ENCODE measurements at regions not wholly inside any gene's neighbourhood (a gene's known extent, or its start where the extent isn't known, plus 50 kb on each side); places are given as distances from the start of the nearest gene placed in this dataset.

DNA sequence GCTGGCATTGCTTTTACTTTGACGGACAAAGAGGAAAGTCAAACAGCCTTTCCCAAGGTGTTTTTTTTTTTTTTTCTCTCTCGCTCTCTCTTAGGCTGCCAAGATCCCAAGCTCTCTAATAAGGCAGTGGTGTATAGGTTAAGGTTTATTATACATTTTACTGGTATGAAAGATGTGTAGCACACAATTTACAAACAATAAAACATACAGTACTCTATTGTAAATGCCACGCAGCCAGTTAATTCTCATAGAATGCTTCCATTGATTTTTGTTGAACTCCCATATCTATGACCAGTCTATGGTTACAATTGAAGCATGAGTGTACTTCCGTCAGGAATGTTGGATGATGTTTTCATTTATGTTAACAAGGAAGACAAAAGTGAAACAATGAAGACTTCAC is 106.4 kb upstream of the GSC start:
- ATAC-seq (ENCODE audit: low FRiP score) (no peak), DNase-seq (ENCODE audit: low spot score) (no peak)
- TF ChIP-seq, protein P1, sequence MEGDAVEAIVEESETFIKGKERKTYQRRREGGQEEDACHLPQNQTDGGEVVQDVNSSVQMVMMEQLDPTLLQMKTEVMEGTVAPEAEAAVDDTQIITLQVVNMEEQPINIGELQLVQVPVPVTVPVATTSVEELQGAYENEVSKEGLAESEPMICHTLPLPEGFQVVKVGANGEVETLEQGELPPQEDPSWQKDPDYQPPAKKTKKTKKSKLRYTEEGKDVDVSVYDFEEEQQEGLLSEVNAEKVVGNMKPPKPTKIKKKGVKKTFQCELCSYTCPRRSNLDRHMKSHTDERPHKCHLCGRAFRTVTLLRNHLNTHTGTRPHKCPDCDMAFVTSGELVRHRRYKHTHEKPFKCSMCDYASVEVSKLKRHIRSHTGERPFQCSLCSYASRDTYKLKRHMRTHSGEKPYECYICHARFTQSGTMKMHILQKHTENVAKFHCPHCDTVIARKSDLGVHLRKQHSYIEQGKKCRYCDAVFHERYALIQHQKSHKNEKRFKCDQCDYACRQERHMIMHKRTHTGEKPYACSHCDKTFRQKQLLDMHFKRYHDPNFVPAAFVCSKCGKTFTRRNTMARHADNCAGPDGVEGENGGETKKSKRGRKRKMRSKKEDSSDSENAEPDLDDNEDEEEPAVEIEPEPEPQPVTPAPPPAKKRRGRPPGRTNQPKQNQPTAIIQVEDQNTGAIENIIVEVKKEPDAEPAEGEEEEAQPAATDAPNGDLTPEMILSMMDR (IDR thresholded peaks at IDR 0.05): no peak

DNA sequence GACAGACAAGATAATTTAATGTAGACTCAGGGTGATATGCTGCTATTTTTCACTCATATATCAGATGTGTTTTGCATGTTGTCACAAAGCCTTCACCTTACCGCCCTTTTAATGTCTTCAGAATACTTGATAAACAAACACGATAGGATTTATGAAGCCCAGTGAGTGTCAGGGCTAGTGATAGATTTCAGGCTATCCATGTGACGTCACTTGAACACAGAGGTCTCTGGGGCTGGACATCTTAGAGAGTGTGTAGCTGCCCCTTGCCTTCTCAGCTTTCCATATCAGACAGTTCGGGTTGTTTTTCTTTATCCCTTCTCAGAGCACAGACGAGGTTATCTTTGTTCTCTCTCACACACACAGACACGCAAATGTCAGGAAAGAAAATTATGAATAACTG is 105.3 kb upstream of the GSC start:
- TF ChIP-seq, protein P1 (IDR thresholded peaks at IDR 0.05): no peak
- DNase-seq (ENCODE audit: low spot score) (no peak), ATAC-seq (ENCODE audit: low FRiP score) (no peak)

DNA sequence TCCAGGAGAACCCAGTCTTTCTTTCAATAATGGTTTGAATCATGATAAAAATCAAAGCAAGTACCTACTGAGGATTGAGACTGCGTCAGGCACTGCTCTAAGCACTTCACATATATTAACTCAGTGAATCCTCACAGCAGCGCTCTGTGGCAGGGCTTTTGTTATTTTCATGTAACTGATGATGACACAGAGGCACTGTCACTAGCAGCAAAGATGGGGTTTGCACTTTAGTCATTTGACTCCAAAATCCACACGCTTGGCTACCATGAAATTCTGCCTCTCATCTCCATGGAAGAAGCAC is 98.8 kb upstream of the GSC start:
- TF ChIP-seq, protein P1 (IDR thresholded peaks at IDR 0.05): no peak
- ATAC-seq (ENCODE audit: low FRiP score): no peak
- DNase-seq (ENCODE audit: low spot score): no peak

DNA sequence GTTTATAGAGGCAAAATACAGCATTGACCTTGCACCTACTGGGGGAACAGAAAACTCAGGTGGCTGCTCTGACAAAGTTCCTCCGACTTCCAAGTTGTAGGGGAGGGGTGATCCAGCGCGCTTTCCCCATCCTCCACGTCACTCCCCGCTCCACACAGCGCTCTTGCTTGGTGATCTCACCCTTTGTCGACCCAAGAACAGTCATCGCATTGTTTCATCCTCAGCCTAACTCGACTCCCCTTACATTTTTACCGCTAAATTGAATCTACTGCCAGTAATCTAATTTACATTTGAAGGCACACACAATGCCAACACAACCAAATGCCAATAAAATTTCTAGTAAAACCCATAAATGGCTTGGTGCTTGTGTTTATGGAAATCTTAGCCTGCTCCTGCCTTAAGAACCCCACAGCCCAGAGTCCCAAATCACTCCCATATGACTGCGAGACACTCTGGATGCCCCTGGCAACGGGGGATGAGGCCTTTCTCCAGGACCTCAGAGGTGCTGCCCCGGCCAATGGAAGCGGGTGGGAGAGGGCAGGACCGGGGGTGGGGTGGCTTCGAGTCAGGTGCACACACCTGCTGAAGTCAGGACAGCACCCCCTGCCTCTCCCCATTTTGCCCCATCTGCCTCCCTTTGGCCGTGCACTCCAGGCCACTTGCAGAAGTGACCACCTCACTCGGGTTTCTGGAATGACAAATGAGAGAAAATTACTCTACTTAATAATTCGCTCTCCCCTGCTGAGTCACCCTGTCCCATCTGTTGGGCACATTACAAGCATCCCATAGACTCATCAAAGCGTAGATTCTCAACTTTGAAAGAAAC is 98.2 kb upstream of the GSC start:
- DNase-seq (ENCODE audit: low spot score) (no peak), ATAC-seq (ENCODE audit: low FRiP score) (no peak)
- TF ChIP-seq, protein P1 (IDR thresholded peaks at IDR 0.05): no peak

DNA sequence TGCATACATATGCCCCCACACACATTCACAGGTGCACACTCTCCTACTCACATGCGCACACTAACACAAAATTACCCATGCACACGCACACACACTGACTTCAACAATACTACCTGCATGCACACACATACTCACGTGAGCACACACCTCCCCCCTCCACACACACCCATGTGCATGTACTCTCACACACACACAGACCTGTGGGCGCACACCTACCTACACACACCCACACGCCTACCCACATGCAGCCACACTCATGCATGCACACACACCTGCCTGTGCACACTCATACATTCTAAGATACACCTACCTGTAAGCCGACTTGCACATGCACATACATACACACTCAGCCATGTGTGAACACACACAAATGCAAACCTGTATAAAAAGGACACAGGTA is 97.3 kb upstream of the GSC start:
- TF ChIP-seq, protein P1 (IDR thresholded peaks at IDR 0.05): no peak
- DNase-seq (ENCODE audit: low spot score) (no peak), ATAC-seq (ENCODE audit: low FRiP score) (no peak)

DNA sequence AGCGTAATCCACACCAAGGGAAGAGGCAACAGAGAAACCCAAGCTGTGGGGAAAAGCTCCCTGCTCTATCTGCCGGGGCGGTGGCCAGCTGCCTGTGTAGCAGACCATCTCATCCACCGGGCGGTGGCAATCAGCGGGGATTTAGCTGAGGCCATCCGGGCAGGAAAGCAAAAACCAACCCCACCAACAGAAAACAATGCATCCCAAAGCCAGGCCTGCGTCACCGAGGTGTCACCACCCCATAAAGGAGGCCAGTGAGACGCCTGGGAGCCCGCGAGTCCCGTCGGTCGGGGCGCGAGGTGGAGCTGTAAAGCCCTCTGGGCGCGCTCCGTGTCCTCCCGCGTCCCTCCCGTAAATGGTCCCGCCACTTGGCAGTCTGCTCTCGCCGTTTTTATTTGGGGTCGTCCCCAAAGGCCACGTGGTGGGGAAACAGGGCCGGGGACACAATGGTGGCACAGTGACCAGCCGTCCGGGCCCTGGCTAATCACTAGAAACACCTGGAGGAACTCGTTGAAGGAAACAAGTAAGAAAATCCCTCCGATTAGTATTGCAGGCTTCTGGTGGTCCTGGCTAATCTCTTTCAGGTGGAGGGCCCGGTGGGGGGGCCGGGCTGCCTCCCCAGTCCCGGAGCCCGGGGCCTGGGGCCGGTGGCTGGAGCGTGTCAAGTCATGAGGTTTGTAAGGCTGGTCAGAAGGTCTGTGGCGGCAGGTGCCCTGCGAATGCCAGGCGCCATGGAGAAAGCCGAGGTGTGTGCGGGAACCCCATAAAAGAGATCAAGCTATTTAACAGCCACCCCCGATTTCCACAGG is 94.7 kb upstream of the GSC start:
- ATAC-seq (ENCODE audit: low FRiP score): no peak
- no peak for DNase-seq (ENCODE audit: low spot score)
- TF ChIP-seq, protein P1 (IDR thresholded peaks at IDR 0.05): no peak

DNA sequence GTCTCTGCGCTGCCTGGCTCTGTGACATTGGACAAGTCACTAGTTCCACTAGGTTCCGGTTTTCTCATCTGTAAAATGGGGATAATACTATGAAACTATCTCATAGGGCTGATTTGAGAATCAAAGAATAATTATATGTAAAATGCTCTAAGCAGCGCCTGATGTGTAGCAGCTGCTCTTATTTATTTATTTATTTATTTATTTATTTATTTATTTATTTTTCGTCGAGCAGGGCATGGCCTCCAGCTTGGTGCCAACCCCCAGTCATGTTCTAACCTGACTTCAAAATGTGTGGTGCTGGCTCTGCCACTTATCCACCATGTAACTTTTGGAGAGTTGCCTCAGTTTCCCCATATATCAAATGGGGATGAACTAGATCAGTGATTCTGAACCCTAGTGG is 93.5 kb upstream of the GSC start:
- DNase-seq (ENCODE audit: low spot score) (no peak), ATAC-seq (ENCODE audit: low FRiP score) (no peak)
- TF ChIP-seq, protein P1 (IDR thresholded peaks at IDR 0.05): no peak
